ENCODE measurements at regions not wholly inside any gene's neighbourhood (a gene's known extent, or its start where the extent isn't known, plus 50 kb on each side); places are given as distances from the start of the nearest gene placed in this dataset.

DNA sequence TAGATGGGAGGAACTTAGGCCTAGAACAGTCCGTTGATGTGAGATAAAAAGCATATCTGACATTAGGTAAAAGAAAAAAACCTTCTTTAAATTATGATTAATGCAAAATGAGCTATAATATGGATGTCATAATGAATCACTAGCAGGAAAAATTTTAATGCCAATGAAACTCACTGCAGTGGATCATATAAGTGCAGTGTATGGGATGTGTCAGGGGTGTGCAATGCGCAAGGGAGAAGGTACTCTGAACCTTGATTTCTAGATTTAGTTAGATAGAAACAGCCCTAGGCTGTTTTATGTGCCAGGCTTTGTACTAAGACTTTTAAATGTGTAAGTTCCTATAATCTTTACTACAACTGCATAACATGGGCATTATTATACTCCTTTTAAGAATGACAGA is 50.4 kb upstream of the NXPH2 start:
- DNase-seq, result no peak
